GM18498 (cell line): ENCODE measurements at regions not wholly inside any gene's neighbourhood (a gene's known extent, or its start where the extent isn't known, plus 50 kb on each side); places are given as distances from the start of the nearest gene placed in this dataset.

Experiments used
- ATAC-seq: cut with Tn5 transposase; IDR thresholded peaks from one replicate; pipeline ENCODE4 v1.9.1; 2021; ENCODE audit warnings: mild to moderate bottlenecking, moderate library complexity; ENCODE audit not compliant: unreplicated experiment

DNA sequence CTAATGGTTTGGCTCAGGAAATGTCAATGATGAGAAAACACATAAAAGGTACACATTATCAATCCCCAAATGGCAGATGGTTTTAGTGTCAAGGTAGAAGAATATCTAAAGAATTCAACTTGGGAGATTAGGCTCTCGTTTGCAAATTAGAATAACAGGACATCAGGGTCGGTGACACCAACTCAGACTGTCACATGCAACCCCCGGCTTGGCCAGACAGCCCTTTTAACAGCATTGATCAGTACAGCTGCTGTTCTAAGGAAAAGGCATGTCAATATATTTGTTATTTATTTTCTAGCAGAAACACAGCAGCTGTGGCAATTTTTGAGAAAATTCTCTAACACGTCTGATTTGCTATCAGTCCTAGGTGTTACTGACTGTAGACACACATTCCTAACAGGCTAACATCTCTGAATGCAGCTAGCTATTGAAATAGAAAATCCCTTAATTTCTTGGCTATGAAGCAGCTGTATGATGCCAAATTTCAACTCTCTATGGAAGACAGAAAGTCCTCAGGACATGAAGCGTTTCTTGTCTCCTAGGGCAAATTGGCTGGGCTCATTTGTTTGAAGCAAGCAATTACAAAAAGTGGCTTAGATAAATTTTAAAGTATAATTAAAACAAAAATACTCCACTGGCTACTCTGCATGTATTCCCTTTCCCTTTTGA lies 269.0 kb upstream of the CXXC4 start:
- ATAC-seq: no peak

DNA sequence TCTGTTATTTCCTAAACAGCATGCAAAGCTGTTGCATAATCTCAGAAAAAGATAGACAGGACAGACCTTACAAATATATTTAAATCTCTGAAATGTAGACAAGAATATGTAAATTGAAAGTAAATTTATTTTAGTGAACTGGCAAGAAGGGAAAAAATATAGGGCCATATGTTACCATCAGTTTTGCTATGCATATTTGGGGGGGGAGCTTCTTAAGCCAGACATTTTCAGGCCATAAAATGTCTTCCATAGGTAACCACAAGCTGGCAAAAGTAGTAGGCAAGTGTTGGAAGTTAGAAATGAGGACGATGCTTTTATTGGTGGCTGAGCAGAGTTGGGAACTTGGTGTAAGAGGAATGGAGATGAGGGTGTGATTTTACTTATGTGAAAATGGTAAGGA lies 272.0 kb upstream of the CXXC4 start:
- no peak for ATAC-seq

DNA sequence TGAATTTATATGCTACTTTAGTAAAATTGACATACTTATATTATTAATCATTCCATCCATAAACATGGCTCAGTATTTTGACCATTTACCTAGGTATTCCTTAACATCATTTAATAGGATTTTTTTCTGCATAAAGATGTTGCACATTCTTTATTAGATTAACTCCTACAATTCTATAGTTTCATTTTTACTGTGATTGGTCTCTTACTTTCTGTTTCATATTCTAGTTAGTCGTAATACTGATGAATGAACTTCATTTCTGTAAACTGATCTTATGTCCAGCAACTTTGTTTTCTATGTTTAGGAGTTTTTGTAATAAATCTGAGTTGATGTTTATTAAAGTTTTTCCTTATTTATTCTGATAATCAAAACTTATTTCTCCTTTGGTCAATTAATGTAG lies 278.2 kb upstream of the CXXC4 start:
- peak; percentile 73 for ATAC-seq

DNA sequence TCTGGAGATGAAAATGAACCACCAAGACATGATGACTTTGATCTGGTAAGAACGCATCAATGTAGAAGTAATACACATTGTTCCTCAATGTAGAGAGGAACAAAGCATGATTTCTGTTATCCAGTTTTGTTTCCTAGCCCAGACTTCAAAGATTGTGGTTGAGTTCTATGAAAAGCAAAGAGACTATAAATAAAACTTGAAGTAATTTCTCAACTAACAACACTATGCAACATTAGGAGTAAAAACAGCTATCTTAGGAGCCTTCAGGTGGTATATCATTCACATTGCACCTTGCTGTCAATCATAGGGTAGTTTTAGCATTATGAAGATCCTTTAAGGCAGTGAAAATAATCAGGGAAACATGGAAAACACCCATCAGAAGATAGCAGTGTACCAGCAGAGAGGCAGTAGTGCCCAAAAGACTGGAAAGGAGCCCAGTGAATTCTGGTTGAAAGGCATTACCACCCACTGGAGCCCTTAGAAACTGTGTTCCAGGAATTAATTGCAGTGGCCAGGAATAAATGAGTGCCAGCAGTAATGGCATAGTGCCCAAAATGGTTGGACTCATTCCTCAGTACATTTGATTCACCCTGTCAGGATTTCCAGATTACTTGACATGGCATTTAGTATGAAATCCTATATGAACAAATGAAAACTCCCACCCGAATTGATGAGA lies 300.7 kb upstream of the CXXC4 start:
- no peak for ATAC-seq

DNA sequence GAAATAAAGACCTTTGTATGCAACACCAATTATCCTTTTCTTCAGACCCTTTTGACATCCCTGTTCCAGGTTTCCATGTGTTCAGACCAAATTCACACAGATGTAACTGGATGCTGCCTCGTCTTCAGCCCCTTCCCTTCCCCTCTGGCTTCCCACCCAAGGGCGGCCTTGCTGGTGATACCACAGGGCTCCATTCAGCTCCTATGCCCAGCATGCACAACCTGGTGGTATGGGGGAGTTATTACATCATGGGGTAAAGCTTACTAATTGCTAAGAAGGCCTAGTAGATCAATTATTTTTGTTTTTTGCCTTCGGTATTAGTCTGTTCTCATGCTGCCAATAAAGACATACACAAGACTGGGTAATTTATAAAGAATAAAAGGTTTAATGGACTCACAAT lies 317.0 kb upstream of the CXXC4 start:
- ATAC-seq: no peak

DNA sequence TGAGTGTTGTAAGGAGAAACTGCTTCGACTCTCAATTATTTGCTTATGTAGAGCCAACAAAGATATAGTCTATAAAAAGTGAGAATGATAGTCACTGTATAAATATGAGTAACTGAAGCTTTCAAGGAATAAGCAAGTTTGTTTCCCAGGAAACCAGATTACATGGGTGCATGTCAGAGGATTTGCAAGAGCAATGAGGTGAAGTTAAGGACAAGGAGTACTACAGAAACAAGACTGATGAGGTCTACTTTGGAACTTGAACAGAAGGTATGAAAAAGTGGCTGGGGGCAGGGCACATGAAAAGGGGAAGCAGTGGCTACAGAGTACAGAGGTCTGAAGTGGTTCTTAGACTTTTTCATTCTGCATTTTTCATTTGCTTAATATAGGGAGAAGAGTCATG lies 321.0 kb upstream of the CXXC4 start:
- peak; percentile 87 for ATAC-seq

DNA sequence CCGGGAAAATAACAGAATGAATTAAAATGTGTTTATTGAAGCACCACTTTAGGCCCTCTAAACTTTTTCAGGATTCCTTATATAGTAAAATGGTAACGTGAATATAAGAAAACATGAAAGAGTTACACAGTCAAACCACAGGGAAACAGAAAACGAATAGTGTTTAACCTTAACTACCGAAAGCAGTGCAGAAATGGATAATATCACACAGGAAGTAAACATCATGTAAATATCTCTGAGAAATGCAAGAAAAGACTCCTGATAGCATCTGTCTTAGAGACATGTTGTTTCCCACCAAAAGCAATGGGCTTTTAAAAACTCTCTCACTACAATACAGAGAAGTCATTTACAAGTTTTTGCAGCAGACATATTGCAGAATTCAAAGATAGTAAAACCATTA lies 323.9 kb upstream of the CXXC4 start:
- peak; percentile 74 for ATAC-seq

DNA sequence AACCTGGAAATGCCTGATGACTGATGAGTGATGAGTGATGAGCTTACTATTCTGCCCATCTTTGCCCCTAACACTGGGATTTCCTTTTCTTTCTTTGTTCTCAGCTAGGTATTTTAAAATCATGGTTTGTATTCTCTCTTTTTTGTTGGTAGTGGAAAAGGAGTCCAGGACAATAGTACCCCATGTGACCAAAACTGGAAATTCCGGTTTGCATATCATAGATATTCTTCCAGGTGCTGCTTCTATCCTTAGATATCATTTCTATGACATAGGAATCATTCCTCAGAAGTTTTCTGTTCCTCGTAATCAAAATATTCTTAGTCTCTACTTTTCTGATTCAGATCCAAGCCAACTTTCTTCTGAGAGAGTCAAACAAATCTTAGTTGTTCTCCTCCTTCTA lies 320.5 kb upstream of the TET2 start:
- no peak for ATAC-seq

DNA sequence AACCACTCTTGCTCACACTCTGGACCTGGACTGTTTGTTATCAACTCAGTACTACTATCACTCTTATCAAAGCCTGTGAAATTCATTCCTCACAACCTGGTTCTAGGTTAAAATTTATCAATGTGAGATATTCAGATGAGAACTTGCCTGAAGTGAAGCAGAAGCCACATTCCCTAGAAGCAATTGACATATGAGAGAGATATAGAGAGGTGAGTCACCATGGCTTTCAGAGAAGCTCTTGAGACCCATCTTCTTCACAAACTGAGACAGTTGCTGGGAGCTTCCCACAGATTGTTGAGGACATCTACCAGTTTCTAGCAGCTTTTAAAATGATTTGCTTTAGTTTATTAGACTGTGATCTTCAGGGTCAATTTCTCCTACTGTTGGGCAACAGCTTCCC lies 316.9 kb upstream of the TET2 start:
- no peak for ATAC-seq

DNA sequence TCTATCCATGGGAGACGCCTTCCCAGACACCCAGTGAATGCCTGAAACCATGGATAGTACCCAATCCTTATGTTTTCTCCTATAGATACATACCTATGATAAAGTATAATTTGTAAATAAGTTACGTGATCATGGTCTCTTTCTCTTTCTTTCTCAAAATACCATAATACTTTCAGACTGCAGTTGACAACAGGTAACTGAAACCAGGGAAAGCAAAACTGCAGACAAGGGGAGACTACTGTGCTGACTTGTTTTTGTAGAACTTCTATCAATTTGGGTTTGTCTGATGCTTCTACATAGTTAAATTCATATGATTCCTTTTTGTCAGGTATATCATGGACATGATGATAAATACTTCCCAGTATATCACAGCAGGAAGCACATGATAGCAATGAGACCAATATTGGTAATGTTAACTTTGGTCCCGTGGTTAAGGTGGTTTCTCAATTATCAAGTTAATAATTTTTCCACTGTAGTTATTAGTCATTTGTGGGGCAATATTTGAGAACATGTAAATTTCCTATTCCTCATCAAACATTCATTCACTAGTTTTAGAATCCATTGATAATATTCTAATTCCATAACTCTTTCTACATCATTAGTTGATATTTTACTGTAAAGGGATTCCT lies 298.0 kb upstream of the TET2 start:
- peak; percentile 71 for ATAC-seq

DNA sequence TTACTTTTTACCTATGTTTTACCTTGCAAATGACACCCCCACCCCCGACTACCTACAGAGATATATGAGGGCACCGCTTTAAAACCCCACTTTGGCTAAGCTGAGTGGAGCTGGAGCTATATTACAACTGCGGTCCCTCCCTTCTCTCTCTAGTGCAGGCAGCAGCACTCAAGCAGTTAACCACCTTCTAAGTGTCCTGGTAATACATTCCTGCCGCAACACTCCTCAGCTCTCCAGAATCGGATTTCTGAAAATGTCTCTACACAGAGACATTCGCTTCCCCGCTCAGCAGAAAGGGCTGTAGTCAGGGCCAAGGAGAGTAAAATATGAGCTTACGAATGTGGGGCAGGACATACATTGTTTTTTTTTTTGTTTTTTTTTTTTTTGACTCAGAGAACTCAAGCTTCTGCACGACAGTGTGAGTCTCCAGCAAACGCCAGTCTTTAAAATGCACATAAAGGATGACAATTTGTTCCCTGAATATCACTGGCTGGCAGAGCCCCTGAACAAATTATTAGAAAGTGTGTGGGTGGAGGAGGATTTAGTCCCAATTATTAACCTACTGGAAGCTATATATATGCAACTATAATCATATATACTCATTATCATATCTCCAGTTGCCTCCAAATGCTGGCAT lies 287.0 kb upstream of the TET2 start:
- no peak for ATAC-seq

DNA sequence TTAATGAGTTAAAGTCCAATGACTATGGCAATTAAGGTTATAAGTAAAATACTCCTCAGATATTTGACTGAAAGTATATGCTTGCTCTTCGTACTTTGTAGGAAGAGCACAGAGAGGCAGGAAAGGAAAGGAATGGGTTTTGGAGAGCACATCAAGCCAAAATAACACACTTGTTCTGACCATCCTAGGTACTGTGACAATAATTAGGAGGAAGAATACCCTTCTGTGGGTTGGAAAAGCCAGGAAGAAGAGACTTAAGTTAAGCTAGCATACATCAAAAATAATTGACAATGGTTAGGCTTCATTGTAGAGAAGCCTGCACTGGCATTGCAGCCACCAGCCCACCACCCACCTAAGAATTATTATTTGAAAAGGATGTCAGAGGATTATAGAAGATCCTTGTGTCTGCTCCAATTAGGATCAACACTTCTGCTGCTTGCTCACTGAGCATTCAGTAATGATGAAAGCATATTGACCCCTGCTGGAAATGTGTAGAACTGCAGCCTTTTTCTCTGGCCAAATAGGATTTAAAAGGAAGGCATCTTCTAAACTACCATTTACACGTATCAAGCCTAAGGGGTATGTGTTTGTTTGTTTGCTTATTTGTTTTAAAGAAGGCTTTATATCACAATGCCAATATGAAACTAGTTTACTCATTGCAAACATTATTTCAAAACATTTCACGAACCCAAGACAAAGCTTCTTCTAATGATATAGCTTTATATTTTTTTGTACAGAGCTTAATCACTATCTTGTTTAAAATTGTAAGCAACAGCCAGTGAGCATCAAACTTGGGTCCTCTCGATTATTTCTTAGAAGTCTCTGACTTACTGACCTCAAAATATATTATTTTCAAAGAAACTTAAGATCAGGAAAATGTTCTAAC lies 286.2 kb upstream of the TET2 start:
- peak; percentile 83 for ATAC-seq

DNA sequence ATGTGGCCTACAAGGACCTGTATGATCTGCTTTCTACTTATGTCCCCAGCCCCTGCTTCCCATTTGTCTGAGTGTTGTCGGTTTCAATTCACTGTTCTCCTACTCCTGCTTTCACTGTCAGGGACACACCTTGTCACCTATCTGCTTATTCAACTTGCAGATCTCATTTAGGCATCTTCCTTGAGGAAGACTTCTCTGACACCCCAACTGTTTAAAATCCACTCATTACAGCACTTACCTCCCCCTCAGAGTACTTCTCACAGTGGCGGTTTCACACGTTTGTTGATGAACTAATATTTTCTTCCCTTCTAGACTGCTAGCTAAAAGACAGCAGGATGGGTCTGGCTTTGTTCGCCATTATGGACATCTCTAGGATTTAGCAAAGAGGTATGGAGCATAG lies 279.9 kb upstream of the TET2 start:
- ATAC-seq: no peak

DNA sequence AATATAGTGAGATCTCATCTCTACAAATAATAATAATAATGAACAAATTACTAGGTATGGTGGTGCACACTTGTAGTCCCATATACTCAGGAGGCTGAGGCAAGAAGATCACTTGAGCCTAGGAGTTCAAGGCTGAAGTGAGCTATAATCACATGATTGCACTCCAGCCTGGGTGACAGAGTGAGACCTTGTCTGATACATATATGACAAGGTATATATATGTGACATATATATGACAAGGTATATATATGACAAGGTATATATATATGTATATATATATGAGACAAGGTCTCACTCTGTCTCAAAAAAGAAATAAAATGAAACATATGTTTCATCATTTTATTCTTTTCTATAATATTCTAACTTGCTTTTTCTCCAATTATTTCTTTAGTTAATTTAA lies 278.1 kb upstream of the TET2 start:
- peak; percentile 33 for ATAC-seq

DNA sequence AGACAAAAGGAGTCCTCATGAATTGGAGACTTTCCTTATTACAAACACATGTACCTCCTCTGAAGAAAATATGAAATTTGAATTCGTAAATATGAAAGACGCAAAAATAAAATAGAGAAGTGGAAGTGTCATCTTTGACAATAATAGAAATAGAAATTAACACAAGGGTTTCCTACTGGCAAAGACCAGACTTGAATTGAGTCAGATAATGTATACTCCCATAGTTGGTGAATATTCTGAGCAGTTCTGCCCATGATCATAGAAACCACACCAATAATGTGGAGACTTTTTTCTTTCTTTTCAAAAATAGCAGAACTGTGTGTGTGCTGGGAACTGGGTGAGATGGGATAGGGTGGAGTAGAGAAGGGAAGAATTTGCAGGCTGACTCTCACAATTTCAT lies 277.7 kb upstream of the TET2 start:
- ATAC-seq: peak; percentile 90

DNA sequence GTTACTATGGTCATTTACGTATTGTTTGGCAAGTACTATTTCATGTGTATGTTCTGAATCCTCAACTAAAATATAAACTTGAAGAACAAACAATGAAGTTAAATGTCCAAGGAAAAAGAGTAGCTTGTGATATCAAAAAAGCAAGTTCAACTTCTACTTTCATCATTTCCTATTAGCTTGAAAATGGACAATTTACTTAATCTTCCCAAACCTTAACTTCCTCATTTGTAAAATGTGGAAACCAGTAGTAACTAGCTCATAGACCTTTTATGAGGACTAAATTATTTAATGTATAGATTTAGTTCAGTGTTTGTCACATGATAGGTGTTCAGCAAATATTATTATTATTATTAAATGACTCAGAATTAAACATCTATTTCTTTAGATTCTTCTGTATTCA lies 276.8 kb upstream of the TET2 start:
- no peak for ATAC-seq

DNA sequence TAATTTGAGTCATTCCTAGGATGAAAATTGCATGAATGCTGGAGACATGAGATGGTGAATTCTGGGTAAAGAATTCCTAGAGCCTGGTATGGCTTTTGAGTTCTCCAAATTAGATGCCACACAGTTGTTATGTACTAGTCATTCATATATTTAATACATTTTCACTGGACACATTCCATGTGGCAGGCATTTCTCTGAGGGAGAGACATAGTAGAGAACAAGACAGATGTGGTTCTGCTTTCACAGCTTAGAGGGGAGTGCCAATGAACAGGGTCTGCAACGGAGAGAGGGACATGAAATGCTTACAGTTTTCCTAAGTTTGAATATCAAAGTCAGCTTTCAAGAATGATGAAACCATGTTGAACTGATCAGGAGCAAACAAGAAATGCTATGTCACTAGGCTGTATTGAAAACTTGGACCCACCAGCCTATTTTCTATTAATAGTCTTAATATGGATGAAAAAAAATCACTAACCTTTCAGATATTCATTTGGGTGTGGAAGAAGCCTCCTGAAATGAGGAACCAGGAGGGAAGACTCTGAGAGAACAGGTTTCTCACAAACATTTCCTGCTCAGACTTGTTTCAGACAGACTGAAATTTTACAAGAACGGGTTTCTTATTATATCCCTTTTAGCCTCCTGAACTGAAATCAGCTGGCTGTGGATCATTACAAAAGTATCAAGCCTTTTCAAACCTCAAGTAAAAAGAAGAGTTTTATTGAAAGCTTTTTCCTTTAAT lies 276.0 kb upstream of the TET2 start:
- ATAC-seq: no peak

DNA sequence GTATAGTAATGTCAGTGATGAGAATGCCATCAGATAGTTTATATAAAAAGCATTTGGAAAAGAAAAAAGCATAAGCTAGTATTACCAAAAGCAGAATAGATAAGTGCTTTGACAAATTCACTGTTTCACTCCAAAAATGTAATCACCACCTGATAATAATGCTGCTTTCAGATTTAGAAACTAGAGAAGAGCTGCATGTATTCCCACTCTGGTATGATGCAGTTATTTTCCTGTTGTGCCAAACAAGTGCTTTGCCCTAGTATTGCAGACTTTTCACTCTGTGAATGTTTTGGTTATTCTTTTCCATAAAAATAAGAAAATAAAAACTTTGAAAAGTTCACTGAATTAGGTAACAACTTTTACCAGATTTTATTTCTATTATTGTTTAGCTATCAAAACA lies 267.7 kb upstream of the TET2 start:
- ATAC-seq: no peak

DNA sequence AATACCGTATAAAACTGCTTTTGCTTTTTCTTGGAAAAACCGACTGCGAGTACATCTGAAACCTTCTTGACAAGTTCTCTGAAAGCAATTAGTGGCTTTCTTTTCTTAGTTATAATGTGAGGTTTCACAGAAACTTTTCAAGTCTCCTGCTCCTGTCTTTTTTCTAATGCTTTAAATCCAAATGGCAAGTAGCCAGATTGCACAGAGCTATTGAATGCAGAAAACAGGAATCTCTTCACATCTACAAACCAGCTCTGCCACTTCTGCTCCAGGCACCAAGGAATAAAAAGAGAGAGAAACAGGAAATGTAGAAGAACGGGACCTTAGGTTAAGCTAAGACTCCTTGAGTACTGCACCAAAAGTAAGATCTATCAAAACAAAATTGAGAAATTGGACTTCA lies 267.3 kb upstream of the TET2 start:
- ATAC-seq: peak; percentile 79

DNA sequence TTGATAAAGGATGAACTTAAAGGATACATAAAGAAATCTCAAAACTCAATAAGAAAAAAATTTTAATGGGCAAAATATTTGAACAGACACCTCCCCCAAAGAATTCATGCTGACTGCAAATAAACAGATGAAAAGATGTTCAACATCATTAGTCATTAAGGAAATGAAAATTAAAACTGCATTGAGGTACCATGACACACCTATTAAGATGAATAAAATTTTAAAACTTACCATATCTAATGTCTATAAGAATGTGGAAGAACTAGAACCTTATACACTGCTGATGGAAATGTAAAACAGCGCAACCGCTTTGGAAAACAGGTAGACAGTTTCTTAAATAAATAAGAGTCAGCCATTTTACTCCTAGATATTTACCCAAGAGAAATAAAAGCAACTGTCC lies 266.8 kb upstream of the TET2 start:
- ATAC-seq: no peak
